ENCODE measurements at regions not wholly inside any gene's neighbourhood (a gene's known extent, or its start where the extent isn't known, plus 50 kb on each side); places are given as distances from the start of the nearest gene placed in this dataset.

DNA sequence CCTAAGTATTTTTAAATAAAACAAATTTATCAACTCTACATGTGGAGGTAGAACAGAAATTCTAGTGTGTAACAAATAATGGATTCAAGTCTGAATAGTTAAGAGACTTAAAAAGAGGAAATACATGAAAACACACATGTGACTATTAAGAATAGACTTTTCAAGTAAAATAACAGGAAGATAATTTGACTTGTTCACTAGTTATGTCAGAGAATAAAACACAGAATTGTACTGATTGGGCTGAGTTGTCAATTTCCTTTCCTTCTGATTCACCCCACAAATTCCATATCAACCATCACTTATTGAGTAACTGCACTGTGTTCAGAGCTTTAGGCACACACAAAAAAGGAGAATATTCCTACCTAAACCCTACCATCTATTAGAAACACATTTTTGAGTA lies 557.2 kb downstream of the TUSC7 start:
- no peak for DNase-seq

DNA sequence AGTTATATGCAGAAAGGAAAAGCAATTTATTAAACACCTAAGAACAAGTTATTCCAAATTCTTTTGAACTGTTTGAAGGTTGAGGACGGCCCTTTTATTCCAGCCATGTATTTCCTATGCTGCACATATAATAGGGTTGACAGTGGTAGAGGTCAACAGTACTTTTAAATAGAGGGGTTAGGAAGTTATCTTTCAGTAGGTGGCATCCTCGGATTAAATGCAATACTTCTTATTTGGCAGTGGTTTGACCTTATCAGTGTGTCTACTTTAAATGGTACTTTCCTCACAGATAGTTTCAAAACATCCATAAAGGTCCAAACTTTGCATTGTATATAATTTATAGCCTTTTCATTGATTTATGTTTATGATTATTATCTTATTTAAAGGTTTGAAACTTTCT lies 558.7 kb downstream of the TUSC7 start:
- no peak for DNase-seq

DNA sequence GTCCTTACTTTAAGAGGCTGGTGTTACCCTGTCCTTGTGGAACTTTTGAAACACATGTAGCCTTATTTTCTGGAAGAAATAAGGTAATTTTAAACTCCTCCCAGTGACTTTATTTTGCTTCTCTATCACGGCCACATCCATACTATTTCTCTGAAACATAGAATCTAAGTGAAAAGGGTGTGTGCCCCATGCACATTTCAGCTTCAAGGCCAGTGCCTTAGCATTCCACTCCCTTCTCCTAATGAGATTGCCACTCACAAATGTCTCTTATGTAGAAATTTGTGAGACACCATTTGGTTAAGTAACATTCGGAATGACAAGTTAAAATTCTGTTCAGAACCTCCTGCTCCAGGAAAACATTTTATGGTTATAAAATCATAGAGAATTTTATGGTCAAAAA lies 562.7 kb downstream of the TUSC7 start:
- DNase-seq: no peak

DNA sequence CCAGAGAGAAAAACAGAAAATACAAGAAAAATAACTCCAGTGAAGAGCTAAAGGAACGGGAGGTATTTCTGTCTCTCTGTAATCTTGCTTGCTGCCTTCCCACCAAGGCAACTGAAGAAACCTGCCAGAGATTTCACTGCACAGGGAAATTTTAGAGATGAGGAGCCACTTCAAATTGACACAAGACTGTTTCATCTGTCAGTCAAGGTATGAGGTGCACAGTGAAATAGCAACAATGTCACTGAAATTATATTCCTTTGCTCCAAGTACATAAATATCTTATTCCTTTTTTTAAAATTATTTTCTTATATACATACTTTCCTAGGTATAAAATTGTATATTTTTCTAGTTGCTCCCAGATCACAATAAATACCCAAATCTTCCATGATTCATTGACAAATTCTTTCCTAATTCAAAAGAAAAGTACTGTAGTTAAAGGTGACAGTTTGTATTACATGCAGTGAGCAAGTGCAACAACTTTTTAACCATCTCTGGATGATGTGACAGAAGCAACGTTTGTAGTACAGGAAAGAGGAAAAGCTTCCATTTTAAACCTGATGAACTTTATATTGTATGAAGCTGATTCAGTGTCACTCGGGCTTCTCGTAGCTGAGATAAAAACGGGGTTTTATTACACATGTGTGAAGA lies 563.4 kb downstream of the TUSC7 start:
- DNase-seq: no peak

DNA sequence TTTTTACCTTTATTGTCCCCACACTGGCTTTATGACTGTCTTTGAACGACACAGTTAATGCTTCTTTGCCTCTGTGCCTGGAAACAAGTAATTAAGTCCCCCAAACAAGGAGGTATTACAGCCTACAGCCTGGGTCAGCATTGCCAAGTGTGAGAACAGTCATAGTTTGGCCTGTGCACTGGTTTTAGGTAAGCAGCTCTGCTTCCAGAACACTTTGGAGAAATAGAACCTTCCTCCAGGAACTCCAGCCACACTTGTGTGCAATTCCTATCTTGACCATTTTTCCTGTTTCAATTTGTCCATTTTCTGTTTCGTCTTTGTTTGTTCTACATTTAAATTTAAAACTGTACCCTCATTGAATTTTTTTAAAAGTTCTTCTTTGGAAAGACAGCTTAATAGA lies 568.2 kb downstream of the TUSC7 start:
- no peak for DNase-seq

DNA sequence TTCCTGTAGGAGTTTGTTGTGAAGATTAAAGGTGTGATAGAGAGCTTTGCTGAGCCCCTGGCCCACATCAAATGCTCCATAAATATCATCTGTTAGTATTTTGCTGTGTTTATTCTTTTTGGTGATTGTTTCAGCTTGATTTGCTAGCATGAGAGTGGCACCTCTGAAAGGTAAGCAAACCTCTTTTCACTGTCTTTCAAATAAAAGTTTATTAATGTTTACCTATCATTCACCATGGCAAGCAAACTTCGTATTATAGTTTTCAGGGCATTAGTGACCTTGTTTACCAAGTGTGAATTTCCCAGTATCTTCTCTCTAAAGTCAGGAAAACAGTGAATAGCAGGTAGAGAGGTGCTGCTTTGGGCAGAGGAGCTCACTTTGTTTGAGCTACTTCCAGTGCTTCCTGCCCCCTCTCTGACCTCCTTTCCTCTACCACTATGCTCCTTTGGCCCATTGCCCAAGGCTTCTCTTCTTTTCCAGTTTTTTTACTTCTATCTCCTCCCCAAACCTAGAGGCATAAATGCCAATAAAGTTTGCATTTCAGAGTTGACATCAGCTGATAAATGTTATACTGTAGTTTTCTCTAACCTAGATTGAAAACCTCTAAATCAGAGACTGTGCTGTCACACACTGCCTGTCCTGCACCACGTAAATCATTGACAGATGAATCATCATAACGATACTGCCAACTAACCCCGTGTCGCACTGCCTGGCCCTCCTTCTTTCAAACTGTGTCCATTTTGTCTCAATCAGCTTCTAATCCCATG lies 569.0 kb downstream of the TUSC7 start:
- no peak for DNase-seq

DNA sequence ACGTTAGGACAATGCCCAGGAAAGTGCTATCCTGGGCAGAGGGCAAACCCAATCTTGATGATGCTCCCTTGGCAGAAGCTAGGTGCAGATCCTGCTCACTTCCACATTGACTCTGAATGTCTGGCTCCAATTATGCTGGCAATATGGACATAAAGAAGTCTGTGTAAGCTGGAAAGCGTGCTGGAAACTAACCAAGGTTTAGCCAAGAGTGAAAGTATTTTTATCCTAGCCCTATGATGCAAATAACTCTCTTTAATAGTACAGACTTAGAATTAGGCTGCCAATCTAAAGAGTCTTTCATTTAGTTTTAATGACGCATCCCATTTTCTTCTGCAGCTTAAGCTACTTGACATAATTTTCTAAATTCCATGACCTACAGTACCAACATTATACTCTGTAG lies 571.8 kb downstream of the TUSC7 start:
- no peak for DNase-seq

DNA sequence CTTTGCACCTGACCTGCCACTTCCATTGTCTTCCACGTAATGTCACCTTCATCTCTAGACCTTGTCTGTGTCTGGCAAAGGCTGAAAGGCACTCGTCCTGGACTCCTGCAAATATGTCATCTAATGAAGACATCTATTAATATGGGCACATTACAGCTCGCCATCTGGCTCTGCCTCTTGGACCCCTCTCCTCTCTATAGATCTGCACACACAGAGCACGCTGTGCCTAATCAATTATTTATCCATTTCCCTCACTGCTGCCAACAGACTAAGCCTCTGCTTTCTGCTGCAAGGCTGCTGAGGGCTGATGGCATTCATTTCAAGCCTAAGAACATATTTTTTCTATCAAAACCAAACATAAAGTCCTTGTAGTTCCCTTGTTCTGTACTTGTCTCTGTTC lies 573.0 kb downstream of the TUSC7 start:
- no peak for DNase-seq

DNA sequence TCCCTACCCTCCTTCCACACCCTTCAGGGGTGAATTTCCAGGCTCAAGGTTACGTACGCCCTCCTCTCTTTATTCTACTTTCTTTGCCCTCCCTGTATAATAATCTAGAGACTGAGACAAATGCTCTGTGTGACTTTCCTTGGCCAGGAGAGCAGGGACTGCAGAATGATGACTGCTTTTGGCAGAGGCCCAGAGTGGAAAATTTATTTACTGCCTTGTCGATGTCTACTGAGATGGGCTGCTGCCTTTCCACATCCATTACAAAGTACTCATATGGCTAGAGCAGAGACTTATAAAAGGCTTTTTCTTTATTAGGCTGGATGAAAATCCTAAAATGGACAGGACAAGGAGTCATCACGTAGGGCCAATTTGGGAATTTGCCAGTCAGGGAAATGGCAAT lies 576.2 kb downstream of the TUSC7 start:
- DNase-seq: no peak

DNA sequence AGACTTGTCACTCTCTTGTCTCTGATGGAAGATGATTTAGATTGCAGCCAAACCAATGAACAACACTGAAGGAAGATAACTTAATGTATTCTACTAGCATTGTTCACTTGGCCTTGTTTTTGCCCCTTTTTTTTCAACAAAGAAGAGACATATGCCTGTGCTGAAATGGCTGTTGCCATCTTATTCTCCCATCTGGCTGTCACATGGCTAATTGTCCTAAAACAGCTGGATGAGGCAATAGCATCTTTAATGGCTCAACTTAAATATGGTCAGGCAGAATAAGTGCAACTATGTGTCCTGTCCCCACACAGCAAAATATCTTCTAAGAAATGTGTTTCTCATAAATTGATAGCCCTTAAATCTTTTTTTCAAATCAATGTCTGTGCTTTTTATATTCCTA lies 576.9 kb downstream of the TUSC7 start:
- no peak for DNase-seq

DNA sequence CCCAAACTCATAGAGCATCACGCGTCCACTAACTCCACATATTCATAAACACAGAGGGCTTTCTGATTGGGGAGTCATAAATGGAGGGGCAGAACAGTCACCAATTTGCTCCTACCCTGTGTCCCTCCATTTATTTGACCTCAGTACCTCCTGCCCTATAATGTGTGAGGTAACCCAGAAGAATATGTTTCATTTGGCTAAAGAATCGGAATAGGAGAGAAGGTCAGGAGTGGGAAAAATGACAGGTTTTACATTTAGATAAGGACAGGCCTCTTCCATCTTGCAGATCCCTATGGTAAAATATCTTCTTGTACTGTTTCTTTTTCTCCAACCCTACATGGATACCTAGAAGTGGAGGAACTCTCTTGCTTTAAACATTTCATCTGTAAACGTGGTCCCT lies 578.0 kb downstream of the TUSC7 start:
- DNase-seq: no peak

DNA sequence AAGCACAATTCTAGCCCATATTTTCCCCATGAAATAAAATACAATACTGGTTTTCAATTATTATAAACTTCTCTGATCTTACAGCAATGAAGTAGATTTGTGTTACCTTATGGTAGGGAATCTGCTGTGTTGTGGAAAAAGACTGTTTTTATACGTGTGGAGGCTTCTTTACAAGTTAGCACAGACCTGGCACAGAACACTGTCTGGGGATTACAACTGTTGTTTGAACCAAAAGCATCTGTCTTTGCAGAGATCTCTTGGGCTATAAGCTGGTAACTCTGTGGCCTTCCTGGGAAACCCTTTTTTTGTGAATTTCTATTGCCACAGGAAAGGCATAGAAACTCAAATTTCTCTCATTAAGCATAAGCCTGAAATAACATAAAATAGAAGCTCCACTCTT lies 581.9 kb downstream of the TUSC7 start:
- no peak for DNase-seq

DNA sequence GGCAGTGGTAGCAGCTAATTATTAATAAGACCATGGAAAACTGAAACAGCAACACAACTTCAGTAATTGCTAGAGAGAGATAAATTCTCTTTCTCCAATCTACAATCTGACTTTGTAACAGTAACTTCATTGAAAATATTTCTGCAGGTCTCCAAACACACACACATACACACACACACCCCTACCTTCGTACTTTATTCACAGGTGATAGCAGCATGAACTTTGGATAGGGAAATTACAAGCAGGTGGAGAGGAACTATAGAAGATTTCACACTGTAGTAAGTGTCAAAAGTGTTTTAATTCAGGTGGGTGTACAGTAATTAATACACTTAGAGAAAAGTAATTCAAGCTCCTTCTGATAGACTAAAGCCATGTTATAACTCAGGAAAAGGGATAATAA lies 587.5 kb downstream of the TUSC7 start:
- DNase-seq: no peak

DNA sequence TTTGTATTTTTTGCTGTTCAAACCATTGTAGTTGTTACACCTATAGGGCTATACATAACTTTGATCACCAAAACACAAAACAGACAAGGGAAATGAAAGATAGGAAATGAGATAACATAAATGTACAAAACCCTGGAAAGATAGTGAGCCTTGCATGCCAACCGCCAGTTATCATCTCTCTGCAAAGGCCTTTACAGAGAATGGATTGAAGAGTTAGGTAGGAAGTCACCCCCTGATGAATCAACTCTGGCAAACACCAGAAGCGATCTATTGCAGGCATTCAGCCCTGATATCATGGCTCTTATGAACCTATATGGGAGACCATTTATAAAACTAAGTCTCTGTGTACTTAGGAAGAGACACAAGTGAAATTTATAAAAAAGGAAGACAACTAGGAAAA lies 588.0 kb downstream of the TUSC7 start:
- no peak for DNase-seq

DNA sequence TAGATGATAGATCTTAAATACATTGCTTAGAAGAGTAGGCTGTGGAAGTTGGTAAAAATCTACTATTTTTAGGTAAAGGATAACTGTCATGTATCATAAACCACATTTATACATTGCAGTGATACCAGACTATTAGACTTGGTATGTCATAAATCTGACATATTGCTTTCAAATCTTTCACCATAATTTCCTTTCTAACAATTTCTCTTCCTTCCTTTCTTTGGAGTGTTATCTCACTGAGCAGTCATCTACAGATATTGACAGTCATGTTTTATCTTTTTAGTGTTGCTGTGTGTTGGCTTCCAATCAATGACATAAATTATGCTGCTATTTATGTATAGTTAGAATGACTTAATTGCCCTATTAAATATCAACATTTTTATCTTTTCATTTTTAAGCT lies 588.7 kb downstream of the TUSC7 start:
- no peak for DNase-seq

DNA sequence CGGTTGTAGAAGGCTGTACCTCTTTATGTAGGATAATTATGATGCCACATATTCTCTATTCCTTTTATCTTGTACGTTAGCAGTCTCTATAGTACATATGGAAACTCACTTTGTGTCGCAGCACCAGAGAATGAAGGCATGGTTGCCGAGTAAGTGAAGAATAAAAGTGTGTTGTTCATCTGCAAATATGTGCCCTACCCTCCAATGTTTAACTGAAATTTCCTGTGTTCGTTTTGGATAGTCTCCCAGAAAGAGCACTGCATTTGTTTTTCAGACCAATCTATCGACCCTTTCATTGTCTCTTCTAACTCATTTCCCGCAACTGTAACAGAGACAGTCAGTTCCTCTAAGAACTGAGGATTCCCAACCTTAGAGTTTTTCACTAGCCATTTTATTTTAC lies 592.8 kb downstream of the TUSC7 start:
- no peak for DNase-seq

DNA sequence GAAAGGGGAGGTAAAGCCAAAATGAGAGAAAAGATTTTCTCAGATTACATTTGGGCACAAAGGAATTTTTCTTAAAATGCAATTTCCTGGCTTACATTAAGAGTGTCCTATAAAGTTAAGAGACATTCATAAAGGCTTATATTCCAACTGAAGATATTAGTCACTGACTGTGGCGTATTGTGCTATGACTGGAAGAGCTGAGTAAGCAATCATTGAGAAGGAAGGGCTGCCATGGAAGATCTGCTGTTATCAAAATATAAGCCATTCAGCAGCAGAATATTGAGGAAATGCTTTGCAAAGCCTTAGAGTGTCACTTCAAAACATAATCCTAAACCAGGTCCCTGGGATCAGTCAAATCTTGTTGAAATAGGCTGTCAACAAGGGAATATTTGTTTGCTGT lies 593.9 kb downstream of the TUSC7 start:
- DNase-seq: no peak

DNA sequence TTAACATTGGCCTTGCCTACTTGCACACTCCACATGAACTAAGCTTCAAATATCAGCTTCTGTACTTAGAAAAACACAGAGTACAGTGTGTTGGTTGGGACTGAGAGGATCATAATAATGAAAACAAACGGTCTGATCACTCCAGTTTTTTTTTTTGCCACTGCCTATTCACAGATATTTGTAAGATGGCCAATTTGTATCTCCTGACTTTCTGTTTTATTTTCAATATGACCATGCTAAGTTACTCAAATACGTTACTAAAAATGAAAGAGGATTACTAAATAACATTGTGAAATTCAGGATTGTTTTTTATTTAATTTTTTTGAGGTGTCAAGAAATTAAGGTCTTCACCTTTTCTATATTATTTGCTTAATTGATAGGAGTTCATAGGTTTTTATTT lies 595.1 kb downstream of the TUSC7 start:
- no peak for DNase-seq

DNA sequence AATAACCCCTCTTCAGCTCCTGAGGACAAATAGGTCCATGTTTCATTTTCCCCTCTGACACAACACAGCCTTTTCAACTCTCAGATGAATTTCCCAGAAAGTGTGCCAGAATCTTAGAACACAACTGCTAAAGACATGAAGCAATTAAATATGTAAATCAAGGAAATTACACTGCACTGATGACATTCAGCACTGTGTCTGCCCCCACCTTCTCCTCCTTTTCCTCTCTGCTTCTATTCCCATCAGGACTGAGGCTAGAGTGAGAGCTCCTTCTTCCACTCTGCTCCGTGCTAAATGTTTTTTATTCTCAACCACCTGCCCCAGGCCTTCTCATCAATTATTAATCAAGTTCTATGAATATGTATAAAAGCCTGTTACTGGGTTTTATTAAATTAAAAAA lies 596.1 kb downstream of the TUSC7 start:
- DNase-seq: no peak

DNA sequence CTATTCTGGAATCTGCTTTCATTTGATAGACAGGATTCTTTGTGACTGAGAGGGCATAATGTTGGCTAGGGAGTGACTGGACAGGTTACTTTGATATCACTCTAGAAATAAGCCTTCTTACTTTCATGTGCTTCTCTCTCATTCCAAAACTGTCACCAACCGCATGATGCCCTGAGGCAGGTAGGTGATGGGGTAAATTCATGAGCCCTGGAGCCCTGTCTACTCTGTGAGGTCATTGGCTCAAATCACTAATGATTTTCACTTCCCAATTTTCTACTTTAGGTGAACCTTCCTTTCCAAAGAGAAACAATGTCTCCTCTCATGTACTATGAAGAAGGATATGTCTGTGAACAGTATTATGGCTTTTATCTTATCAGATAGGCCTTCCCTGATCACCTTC lies 596.7 kb downstream of the TUSC7 start:
- DNase-seq: no peak

DNA sequence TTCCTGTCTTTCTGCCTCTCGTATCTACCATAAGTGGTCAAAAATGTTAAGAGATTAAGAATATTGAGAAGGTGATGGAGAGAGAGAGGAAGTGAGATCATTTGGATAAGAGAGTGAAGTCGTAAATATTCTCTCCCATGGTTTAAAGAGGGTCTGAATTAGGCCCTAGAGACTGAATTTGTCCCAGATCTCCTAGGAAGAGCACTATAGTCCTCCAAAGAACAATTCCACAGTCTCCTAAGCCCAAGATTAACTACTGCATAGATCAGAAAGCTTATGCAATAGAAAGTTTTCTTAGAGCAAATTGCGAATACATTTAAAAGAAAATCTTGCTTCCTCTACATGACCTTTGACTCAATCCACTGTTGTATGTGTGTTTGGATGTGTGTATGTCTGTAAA lies 598.8 kb downstream of the TUSC7 start:
- no peak for DNase-seq

DNA sequence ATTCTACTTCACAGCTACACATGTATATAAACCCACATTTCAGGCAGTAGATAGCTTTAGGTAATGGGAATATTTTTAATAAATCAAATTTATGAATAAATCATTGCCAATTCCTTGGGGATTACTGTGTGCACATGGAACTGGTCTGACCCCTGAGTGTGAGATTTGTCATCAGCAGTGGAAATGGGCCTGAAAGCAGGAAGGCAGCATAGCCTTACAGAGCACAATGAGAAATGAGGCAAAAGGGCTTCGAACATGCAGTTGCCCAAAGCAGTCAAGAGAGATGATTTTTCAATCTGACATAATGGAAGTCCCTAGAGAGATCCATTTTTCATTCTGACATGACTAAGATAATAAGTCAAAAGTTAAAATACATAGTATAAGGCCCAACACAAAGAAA lies 599.2 kb downstream of the TUSC7 start:
- DNase-seq: no peak

DNA sequence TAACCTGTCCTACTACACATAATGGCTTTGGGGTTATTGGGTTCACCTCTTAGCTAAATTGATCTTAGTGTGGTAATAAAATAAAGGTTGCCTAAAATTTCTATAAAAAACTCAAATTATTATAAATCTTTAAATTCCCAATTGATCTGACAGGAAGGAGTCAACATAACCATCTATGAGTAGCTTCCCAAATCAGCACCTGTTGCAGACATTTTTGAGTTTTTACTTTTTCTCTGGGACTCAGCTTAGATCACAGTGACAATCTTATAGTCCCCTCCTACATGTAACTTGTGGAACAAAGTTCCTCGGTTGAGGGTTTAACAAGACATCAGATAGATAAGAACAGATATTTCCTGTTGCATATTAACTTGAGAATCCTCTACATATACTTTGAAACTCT lies 601.0 kb downstream of the TUSC7 start:
- no peak for DNase-seq

DNA sequence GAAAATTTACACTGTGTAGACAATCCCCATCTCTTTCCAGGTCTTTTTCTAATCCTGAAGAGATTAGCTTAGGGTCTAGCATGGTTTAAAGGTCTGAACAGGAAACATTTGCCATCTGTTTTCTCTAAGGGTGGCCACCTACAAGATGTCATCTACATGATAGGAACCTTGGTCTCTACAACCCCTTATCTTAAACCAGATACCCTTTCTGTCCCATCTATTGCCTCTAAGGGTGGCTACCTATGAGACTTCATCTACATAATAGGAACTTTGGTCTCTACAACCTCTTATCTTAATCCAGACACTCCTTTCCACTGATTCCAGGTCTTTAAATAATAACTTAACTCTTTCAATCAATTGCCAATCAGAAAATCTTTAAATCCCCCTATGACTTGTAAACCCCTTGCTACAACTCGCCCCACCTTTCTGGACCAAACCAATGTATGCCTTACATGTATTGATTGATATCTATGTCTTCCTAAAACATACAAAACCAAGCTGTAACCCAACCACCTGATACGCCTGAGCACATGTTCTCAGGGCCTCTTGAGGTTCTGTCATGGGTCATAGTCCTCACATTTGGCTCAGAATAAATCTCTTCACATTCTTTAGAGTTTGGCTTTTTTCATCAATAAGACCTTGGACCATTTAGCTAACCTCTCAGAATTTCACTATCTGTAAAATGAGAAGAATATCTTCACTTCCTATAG lies 605.0 kb downstream of the TUSC7 start:
- DNase-seq: no peak

DNA sequence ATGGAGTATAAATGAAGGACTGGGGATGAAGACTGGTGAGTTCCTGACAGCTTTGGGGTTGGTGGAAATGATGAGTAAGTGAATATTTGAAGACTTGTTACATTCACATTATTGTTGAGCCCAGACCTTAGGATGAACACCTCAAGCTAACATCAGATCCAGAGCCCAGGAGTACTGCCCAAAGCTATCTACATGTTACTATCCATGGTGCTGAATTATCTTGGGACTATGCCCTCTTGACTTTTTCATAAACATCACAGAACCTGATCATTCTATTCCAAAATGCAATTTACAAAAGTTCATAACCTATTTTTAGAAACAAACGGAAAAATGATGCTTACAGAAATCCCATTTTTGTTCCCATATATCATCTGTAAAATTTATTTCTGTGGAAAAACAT lies 613.3 kb downstream of the TUSC7 start:
- DNase-seq: no peak

All from DMS79 (cell line).